HG02970 (cell line): ENCODE measurements at regions not wholly inside any gene's neighbourhood (a gene's known extent, or its start where the extent isn't known, plus 50 kb on each side); places are given as distances from the start of the nearest gene placed in this dataset.

Source experiments
- ATAC-seq: cut with Tn5 transposase; IDR thresholded peaks from one replicate; pipeline ENCODE4 v1.9.1; 2021; ENCODE audit warnings: mild to moderate bottlenecking, moderate library complexity, moderate number of reproducible peaks; ENCODE audit not compliant: unreplicated experiment, low FRiP score

- ATAC-seq = no peak
These were observed 86.8 kb downstream of the ZC3H11B start for GRCh38 chr1:219526074-219526473.

- no peak for ATAC-seq
These were observed 89.5 kb downstream of the ZC3H11B start for GRCh38 chr1:219523411-219523810.

DNA sequence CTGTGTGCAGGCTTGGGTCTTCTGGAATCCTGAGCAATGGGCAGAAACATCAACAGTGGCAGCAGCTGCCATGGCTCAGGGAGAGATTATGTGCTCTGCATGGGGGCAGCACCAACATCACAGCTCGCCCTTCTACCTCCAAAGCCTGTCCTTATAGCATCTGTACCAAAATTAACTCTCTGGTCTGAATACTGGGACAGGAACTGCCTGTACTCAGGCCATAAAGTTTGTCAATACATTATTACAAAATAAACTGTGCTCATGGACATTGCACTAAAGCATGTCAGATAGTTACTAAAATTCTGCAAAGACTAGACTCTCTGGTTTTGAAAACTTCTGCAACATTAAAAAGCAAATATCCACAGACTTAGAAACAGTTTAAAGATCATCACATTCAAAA is 91.6 kb downstream of the ZC3H11B start:
- no peak for ATAC-seq

- ATAC-seq = no peak
These were observed 92.7 kb downstream of the ZC3H11B start for GRCh38 chr1:219520241-219520640.

DNA sequence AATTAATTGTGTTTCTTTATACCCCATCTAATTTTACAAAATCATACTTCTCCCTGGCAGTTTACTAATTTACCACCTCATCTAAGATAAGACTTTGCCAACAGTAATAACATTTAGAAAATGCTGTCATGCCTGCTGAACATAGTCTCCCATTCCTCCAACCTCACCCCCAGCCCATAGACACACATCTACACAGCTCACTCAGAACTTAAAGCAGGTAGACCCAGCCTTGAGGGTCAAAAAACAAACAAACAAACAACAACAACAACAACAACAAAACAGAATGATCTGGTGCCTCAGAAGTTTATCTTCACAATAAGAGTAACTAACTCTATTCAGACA is 94.0 kb downstream of the ZC3H11B start:
- ATAC-seq = no peak

- no peak for ATAC-seq
These were observed 94.6 kb downstream of the ZC3H11B start for GRCh38 chr1:219518168-219518906.

GRCh38 chr1:219517031-219517430 is 95.9 kb downstream of the ZC3H11B start:
- no peak for ATAC-seq

DNA sequence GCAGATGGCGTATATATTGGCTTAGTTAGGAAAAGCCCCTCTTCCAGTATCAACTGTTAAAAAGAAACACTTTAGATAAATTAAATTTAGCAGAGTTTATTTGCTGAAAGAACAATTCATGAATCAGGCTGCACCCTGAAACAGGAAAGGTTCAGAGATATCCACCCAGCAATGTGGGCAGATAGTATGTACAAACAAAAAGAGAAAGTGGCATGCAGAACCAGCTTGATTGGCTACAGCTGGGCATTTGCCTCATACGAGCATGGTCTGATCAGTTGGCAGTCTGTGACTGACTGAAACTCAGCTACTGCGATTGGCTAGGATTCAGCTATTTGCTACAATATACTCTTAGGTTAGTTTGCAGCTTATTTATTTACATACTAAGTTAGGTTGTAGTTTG is 98.2 kb downstream of the ZC3H11B start:
- ATAC-seq = no peak

DNA sequence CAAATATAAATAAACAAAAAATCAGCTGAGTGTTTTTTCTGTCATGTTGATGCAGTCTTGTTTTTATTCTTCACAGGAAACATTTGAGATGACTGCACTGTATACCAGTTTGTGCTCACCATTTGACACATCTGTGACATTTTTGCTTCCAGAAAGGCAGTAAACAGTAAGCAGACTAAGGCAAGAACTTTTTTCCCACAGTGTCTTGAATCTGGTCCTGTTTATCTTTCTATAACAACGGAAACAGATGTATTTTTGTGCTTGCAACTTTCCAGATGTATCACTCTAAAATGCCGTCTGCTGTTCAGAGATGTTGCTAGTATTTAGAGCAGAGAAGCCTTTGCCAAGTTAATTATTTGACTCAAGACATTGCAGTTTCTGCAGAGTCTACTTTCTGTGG is 105.5 kb downstream of the ZC3H11B start:
- no peak for ATAC-seq

- ATAC-seq = no peak
These were observed 106.0 kb downstream of the ZC3H11B start for GRCh38 chr1:219506936-219507335.

DNA sequence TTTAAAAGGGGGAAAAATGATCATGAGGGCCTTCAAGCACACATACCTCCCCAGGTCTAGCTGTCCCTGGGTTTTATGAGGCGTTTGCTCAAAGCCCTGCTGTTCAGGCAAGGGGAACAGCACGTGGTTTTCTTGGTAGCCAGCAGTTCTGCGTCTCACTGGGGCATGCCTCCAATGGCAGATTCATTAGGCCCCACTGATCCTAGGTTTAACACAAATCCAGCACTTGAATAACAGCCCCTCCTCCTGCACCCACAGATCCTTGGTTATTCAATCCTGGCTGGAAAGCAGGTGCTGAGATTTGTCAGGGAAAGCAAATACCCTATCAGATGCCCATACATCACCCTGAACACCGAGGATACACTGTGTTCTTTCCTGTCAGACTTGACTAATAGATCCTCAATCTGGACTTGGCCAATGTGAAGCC is 106.4 kb downstream of the ZC3H11B start:
- no peak for ATAC-seq

GRCh38 chr1:219505886-219506285 is 107.0 kb downstream of the ZC3H11B start:
- ATAC-seq = no peak

DNA sequence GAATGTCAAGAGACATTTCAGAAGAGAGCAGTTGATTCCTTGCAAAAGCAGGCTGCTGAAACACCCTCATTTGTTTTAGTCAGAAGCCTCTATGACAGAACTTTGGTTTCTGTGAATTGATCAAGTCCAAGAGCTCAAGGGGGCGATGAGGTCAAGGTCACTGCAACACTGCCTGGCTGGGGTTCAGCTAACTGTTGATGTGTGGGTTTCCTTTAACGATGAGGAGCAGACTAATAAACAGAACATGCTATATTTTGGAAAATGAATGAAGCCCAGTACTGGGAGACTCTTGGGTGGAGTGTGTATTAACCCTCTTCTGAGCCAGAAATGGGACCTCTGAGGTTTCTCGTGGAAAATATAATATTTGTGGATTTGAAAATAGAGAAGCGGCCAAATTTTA is 109.3 kb downstream of the ZC3H11B start:
- no peak for ATAC-seq

GRCh38 chr1:219500327-219500897 is 112.5 kb downstream of the ZC3H11B start:
- ATAC-seq = no peak

DNA sequence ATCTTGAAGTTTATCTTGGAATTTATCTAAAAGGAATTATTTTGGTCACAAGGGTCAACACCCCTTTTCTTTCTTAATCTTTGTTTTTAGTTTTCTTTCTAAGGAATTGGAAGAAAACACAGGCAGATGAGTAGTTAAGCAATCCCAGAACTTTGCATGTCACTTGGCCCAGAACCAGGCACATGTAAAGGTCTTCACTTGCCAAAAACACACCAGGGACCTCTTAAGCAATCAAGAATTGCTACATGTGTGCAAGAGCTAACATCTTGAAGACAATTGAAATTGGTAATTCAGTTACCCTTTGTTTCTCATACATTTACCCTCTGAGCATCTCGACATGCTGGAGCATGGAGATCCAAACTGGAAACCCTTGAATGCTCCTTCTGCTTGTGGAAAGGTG is 114.2 kb downstream of the ZC3H11B start:
- ATAC-seq = no peak

DNA sequence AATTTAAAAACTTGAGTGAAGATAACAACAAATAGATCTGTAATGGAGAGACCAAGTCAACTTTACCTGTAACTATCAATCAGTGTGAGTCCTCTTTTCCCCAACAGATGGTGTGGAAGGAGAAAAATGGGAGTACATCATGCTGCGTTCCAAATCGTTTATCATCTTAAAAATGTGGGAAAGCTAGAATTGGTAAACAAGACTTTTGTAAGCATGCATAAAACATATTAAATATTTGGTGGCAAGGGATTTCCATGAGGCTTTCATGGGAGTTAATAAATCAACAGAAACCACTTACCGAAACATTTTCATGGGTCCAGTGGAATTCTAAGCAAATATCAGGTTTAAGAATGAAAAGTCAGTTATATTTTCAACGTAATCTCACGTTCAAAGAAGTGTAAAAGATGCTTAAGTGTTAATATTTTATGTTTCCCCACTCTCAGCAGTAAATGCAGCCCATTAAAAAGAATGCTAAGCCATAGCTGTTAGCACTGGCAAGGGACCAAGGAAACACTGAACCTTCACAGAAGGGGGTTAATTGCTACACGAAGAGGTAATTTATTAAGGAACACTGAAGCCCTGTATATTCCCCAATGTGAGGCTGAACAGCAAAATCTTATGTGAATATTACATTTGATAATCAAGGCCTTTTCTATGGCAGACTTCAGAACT is 117.0 kb downstream of the ZC3H11B start:
- ATAC-seq = no peak

DNA sequence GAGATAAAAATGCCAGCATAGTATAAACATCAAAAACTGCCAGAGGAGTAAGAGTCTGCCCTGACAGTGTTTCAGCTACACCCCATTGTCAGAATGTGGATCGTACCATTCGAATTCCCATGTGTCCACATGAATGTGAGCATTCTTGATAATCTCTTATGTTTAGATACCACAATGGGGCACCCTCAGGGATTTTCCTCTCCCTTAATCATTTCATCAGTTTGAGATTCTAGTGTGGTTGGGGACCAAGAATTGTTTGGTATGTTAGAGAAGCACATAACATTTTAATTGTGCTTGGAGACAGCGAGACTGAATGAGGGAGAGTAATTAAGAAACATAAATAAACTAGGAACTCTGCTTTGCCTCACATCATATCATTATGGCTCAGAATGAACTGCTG is 120.2 kb downstream of the ZC3H11B start:
- no peak for ATAC-seq

DNA sequence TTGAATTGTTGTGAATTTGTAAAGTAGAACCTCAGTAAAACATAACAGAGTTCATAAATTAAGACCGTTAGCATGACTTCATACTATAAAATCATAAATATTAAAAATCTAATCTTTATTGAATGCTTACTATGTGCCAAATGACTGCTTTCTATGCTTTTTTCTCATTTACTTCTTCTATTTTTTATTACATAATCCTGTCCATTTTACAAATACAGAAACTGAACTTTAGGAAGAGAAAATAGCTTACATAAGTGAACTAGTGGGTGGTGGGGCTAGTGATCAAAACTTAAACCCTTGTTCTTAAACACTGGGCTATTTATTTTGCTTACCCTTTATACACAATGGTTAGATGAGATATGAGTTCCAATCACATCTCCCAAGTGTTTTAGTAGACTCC is 122.3 kb downstream of the ZC3H11B start:
- ATAC-seq = no peak

- ATAC-seq = no peak
These were observed 123.3 kb downstream of the ZC3H11B start for GRCh38 chr1:219489636-219490035.

- ATAC-seq = no peak
These were observed 124.6 kb downstream of the ZC3H11B start for GRCh38 chr1:219488275-219488674.

- no peak for ATAC-seq
These were observed 129.4 kb downstream of the ZC3H11B start for GRCh38 chr1:219483530-219483929.

- no peak for ATAC-seq
These were observed 132.9 kb downstream of the ZC3H11B start for GRCh38 chr1:219480011-219480410.
